ENCODE measurements at regions not wholly inside any gene's neighbourhood (a gene's known extent, or its start where the extent isn't known, plus 50 kb on each side); places are given as distances from the start of the nearest gene placed in this dataset.

- TF ChIP-seq CTCF (conservative IDR thresholded peaks at IDR 0.05; ENCODE audit: low read depth, low read length): no peak
- TF ChIP-seq EZH2 (IDR thresholded peaks at IDR 0.05; ENCODE audit: low read length, unreplicated experiment): no peak
- TF ChIP-seq EZH2phosphoT487 (IDR thresholded peaks at IDR 0.05; ENCODE audit: borderline replicate concordance, low read length): no peak
Measured at GRCh38 chr10:33027088-33027487, 69.1 kb upstream of the ITGB1 start.
